GM21529 (cell line): ENCODE measurements at regions not wholly inside any gene's neighbourhood (a gene's known extent, or its start where the extent isn't known, plus 50 kb on each side); places are given as distances from the start of the nearest gene placed in this dataset.

Experiments
- ATAC-seq: cut with Tn5 transposase; IDR thresholded peaks from one replicate; pipeline ENCODE4 v1.9.1; 2021; ENCODE audit not compliant: unreplicated experiment

GRCh38 chr6:123747515-123747914, 56.1 kb upstream of the NKAIN2 start:
- no peak for ATAC-seq

GRCh38 chr6:123745895-123746294, 57.8 kb upstream of the NKAIN2 start:
- no peak for ATAC-seq

- ATAC-seq = no peak
These were observed 58.8 kb upstream of the NKAIN2 start for GRCh38 chr6:123744840-123745239.

DNA sequence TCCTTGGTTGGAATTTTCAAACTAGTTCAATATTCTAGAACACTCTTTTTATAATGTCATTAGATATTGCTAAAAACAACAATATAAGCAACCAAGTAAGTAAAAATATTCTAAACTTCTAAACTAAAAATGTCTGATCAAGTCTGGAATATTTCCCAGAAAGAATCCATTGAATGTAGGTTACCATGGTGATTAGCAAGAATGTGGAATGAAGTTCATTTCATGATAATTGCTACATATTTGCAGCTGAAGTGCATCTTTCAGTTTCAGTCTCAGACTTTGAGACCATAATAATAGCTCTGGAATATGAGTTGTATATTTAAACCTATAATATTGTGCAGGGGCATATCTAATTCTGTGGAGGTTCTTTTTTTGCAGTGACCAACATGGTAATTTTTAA, 61.0 kb upstream of the NKAIN2 start:
- no peak for ATAC-seq

DNA sequence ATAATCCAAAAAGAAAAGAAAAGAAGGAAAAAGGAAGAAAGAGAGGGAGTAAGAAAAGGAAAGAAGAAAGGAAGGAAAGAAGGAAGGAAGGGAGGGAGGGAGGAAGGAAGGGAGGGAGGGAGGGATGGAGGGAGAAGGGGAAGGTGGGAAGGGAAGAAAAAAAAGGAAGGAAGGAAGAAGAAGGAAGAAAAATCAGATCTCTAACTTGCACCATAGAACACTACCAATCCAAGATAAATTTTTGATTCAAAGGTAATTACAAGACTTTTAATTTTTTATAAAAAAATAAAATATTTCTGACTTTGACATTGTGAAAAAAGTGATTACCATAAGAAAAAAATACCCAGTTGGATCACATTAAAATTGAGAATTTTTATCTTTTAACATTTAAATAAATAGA, 70.5 kb upstream of the NKAIN2 start:
- no peak for ATAC-seq

DNA sequence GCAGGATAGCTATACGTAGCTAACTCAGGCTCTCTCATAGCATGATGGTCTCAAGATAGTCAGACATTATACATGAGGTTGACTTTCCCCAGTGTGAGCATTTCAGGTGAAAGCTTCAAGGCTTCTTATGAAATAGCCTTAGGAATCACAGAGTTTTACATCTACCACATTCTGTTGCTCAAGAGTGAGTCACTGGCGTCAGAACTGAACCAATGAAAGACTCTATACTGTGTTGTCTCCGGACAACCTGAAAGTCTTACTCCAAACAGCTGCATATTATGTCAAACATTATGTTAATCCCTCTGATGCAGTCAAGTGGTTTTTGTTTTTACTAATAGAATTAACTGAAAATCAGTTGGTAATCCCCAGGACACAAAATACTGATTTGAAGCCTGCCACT, 79.8 kb upstream of the TRDN start:
- no peak for ATAC-seq

DNA sequence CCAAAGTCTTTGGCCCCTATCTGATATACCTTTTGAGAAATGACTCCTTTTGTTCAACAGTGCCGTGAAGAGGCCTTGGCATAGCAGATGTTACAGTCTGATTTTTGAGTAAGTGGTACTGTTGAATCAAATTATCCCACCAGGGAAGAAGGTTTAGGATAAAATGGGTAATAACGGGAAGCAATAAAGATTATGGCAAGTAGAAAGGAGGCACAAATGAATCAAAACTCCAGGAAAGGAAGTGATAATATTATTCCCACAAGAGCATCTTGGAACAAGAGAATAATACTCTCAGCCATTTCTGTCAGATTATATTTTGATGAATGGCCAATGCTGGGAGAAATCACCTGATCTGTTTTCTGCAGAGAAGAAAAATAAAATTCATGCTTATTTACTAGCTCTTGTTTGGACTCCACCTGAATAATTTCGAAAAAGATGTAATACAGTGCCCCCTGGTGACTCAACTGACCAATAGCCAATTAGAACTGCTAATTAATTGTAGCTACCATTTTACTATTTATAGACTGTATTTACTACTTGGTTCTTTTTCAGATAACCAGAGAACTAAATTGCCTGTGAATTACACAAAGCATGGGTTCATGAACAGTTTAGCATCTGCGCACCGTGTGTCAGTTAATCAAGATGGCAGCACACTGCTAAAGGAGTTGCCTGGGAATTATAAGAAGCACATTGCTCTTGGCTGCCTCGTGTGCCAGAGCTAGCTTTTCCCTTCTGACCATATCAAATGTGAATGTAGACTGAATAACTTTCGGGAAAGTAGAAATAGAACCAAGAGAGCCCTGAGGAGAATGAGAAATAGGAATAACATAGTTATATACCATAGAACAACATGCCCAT, 78.5 kb upstream of the TRDN start:
- ATAC-seq = peak; percentile 77

DNA sequence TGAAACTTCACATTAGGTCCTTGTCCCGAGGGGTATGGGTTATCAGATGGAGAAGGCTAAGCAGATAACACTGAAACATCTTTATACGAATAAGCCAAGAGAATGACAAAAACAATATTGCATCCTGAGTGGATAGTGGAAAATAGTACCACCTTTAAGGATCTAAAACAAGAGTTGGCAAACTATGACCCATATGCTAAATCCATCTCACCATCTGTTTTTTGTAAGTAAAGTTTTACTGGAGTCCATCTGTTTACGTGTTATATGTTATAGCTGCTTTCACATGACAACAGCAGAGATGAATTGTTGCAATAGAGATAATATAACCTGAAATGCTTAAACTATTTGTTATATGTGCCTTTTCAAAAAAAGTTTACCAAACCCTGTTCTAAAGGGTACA, 76.1 kb upstream of the TRDN start:
- ATAC-seq = no peak

- ATAC-seq = no peak
These were observed 66.2 kb upstream of the TRDN start for GRCh38 chr6:123702943-123703342.

- no peak for ATAC-seq
These were observed 51.1 kb upstream of the TRDN start for GRCh38 chr6:123687864-123688263.
